ENCODE measurements at regions not wholly inside any gene's neighbourhood (a gene's known extent, or its start where the extent isn't known, plus 50 kb on each side); places are given as distances from the start of the nearest gene placed in this dataset.
"Not testable (repeated sequence)": the region's sequence is repeated elsewhere in the genome, so short reads cannot be mapped to it uniquely, and the experiment has no call there.

GRCh38 chr9:3773362-3774060 lies 247.7 kb upstream of the RFX3 start:
- DNase-seq = no peak

- DNase-seq = no peak
Measured at GRCh38 chr9:3769646-3770045, 243.8 kb upstream of the RFX3 start.

- DNase-seq = no peak
Measured at GRCh38 chr9:3768712-3769457, 243.1 kb upstream of the RFX3 start.

GRCh38 chr9:3768286-3768685 lies 242.5 kb upstream of the RFX3 start:
- DNase-seq = no peak

GRCh38 chr9:3762076-3762475 lies 236.3 kb upstream of the RFX3 start:
- DNase-seq = no peak

- no peak for DNase-seq
Measured at GRCh38 chr9:3760031-3760430, 234.2 kb upstream of the RFX3 start.

GRCh38 chr9:3758816-3759576 lies 233.2 kb upstream of the RFX3 start:
- no peak for DNase-seq

GRCh38 chr9:3756071-3756470 lies 230.3 kb upstream of the RFX3 start:
- no peak for DNase-seq

- peak; percentile 24 for DNase-seq
Measured at GRCh38 chr9:3751125-3751758, 225.4 kb upstream of the RFX3 start.

- no peak for DNase-seq
Measured at GRCh38 chr9:3750321-3750720, 224.5 kb upstream of the RFX3 start.

- peak; percentile 10 for DNase-seq
Measured at GRCh38 chr9:3746296-3747275, 220.8 kb upstream of the RFX3 start.

GRCh38 chr9:3743901-3744413 lies 218.2 kb upstream of the RFX3 start:
- no peak for DNase-seq

GRCh38 chr9:3742586-3742985 lies 216.8 kb upstream of the RFX3 start:
- DNase-seq = no peak

GRCh38 chr9:3741729-3742128 lies 215.9 kb upstream of the RFX3 start:
- DNase-seq = no peak

- no peak for DNase-seq
Measured at GRCh38 chr9:3740690-3741419, 215.1 kb upstream of the RFX3 start.

GRCh38 chr9:3736161-3736560 lies 210.4 kb upstream of the RFX3 start:
- DNase-seq = no peak

GRCh38 chr9:3735251-3735650 lies 209.4 kb upstream of the RFX3 start:
- DNase-seq = no peak

GRCh38 chr9:3733527-3734262 lies 207.9 kb upstream of the RFX3 start:
- DNase-seq = not testable (repeated sequence)

- DNase-seq = no peak
Measured at GRCh38 chr9:3733039-3733408, 207.2 kb upstream of the RFX3 start.
